ENCODE measurements at regions not wholly inside any gene's neighbourhood (a gene's known extent, or its start where the extent isn't known, plus 50 kb on each side); places are given as distances from the start of the nearest gene placed in this dataset.

DNA sequence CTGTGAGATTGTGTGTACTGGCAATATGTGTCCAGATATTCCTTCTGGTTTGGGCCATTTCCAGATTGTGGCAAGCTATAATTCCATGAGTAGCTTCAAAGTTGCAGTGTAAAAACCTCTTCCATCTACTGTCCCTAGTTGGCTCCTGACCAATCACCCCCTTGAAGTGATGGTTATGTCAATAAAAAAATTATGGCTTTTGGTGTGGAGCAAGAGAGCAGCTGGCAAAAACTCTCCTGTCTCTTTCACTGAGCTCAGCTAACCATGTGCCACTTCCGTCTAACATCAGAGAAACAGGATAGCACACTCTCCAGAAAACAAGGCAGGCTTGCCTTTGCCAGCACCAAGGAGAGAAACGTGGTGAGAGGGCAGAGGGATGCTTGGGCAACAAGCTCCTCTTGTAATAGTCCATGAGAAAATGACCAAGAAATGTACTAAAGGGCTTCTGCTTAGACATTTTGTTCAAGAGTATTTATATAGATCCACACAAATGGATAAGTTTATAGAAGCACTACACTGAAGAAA, 914.4 kb upstream of the SEMA6A start:
- no peak for ATAC-seq
- Mint-ChIP-seq H3K4me3 (no peak overlapping the region), H3K27me3 (no peaks in the 10 kb centered on the region), H3K27ac (no peak overlapping the region), H3K4me1 (no peaks in the 10 kb centered on the region), H3K36me3 (ENCODE audit: low read depth) (no peaks in the 10 kb centered on the region)
- DNase-seq = no peak
- no peaks in the 10 kb centered on the region for H3K9me3 ChIP-seq (ENCODE audit: control insufficient read depth, low read length, poor library complexity, severe bottlenecking)

DNA sequence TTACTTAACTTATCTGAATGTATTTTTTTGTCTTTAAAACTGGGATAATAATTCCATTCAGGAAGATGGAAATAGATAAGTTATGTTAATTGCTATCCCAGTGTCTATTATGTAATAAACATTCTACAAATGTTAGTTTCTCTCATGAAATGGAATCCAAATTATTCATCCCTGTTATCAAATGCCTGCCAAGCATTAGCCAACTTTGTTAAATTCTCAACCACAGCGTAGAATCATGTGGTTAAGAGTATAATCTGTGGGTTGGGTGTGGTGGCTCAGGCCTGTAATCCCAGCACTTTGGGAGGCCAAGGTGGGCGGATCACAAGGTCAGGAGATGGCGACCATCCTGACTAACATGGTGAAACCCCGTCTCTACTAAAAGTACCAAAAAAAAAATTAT, 912.9 kb upstream of the SEMA6A start:
- H3K9me3 ChIP-seq (ENCODE audit: control insufficient read depth, low read length, poor library complexity, severe bottlenecking) = no peaks in the 10 kb centered on the region
- Mint-ChIP-seq H3K36me3 (ENCODE audit: low read depth) (no peaks in the 10 kb centered on the region), H3K27me3 (no peaks in the 10 kb centered on the region), H3K4me1 (no peaks in the 10 kb centered on the region), H3K4me3 (no peak overlapping the region), H3K27ac (no peak overlapping the region)
- ATAC-seq = no peak
- no peak for DNase-seq

DNA sequence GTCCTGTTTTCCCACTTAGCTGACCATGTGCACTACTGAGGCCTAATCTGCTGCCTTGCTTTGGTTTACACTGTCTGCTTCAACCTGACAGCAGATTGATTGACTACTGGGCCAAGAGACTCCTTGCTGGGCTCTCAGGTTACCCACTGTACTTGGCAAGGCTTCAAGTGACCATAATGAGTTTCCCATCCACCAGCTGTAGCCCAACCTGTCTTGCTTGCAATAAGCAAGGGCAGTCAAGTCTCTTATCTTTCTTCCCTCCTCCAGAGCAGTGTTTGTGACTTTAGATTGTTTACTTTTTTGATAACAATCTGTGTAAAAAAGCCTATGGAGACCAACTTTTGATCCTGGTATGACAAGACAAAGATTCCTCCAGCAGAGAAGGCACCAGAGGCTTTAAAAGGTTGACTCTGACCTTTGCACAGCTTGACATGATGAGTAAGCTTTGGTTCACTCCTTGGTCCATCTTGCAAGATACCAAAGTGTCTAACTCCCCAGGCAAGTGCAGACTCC, 912.3 kb upstream of the SEMA6A start:
- H3K36me3 Mint-ChIP-seq (ENCODE audit: low read depth) = no peaks in the 10 kb centered on the region
- no peak overlapping the region for H3K27ac Mint-ChIP-seq
- H3K9me3 ChIP-seq (ENCODE audit: control insufficient read depth, low read length, poor library complexity, severe bottlenecking) = no peaks in the 10 kb centered on the region
- no peaks in the 10 kb centered on the region for H3K27me3 Mint-ChIP-seq
- no peak overlapping the region for H3K4me3 Mint-ChIP-seq
- DNase-seq (no peak), ATAC-seq (no peak)
- no peaks in the 10 kb centered on the region for H3K4me1 Mint-ChIP-seq

DNA sequence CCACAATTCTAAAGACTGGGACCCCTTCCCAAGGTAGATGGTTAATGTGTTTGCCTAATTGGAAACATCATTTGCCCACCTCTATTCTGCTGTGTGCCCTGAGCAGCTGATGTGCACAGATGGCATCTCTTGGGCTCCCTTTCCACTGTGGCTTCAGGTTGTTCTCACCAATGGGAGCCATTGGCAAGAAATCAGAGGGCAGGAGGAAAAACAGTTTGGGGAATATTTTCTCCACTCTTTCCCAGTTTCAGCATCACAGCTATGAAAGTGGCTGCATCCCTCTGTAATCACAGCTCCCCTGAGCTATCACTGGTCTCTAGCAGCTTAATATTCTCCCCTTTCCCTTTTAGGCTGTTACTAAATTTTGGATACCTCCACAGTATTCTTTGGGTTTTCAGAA, 911.6 kb upstream of the SEMA6A start:
- no peak for ATAC-seq
- H3K9me3 ChIP-seq (ENCODE audit: control insufficient read depth, low read length, poor library complexity, severe bottlenecking) = no peaks in the 10 kb centered on the region
- Mint-ChIP-seq H3K27me3 (no peaks in the 10 kb centered on the region), H3K27ac (no peak overlapping the region), H3K4me1 (no peaks in the 10 kb centered on the region), H3K4me3 (no peak overlapping the region), H3K36me3 (ENCODE audit: low read depth) (no peaks in the 10 kb centered on the region)
- no peak for DNase-seq

DNA sequence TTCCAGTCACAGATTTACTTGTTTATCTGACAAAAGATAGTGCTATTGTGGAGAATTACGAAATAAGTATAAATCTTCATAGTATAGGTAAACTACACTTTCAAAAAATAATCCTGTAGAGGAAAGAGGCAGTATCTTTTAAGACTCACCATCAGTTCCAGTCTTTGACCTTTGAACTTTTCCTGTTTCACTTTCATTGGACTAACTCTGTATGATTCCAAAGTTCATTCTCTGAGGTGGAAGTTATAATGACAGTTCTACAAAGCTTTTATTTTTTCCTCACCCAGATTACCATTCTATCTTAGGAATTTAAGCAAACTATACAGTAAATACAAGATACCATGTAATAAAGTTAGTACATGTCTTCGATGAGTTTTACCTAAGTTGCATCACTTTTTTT, 901.3 kb upstream of the SEMA6A start:
- Mint-ChIP-seq H3K4me1 (no peaks in the 10 kb centered on the region), H3K27me3 (no peaks in the 10 kb centered on the region), H3K36me3 (ENCODE audit: low read depth) (no peaks in the 10 kb centered on the region), H3K4me3 (no peak overlapping the region), H3K27ac (no peak overlapping the region)
- DNase-seq = no peak
- H3K9me3 ChIP-seq (ENCODE audit: control insufficient read depth, low read length, poor library complexity, severe bottlenecking) = peaks cover 3% of the 10 kb centered on the region
- ATAC-seq = no peak

DNA sequence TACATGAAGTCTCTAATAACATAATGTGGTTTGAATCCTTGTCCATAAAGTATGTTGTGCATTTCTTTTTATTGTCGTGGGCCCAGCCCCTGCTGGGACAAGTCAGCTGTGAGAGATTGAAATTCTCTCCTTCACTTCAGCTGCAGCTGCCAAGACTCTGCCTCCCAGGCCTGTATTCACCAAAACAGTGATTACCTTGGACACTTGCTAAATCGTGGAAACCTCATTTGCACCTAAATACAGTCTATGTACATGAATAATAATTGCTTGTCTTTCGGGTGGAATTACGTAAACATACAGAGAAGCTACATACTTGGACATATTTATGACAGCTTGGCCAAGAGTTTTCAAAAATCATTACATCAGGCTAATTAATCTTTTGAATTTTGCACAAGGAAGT, 898.5 kb upstream of the SEMA6A start:
- Mint-ChIP-seq H3K36me3 (ENCODE audit: low read depth) (no peaks in the 10 kb centered on the region), H3K4me3 (no peak overlapping the region)

DNA sequence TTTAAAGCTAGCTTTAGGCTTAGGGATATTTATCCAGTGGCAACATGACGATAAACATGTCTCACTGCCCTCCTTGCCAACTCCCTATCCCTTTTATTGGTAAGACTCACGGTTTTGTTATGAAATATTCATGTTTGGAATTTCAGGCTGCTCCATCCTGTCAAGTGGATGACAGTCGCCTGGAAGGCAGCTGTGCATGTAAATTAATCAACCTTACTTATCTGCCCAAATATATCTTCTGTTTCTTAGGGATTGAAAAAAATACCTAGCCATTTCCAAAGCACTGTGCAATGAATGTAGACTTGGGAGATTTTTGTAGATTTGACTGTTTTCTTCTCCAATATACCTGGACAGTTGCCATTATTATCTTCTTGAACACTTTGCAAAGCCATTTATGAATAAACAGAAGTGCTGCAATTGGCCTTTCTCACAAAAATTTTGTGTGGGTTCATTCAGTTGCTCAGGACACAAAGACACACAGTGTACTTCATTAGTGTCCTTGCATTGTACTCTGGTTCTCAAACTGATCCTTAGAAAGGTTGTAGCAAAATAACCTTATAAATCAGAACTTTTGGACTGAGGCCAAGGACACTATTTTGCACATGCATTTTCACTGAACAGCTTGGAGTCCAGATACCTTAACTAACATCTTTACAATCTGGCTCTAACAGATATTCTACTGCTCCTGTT, 889.4 kb upstream of the SEMA6A start:
- DNase-seq = no peak
- H3K27ac Mint-ChIP-seq = no peak overlapping the region
- H3K36me3 Mint-ChIP-seq (ENCODE audit: low read depth) = no peaks in the 10 kb centered on the region
- no peaks in the 10 kb centered on the region for H3K27me3 Mint-ChIP-seq
- H3K4me1 Mint-ChIP-seq = no peaks in the 10 kb centered on the region
- H3K4me3 Mint-ChIP-seq = no peak overlapping the region
- no peak for ATAC-seq
- H3K9me3 ChIP-seq (ENCODE audit: control insufficient read depth, low read length, poor library complexity, severe bottlenecking) = no peaks in the 10 kb centered on the region

More for the DNA sequence above, 898.5 kb upstream of the SEMA6A start:
- no peak for ATAC-seq
- DNase-seq = no peak
- no peaks in the 10 kb centered on the region for H3K9me3 ChIP-seq (ENCODE audit: control insufficient read depth, low read length, poor library complexity, severe bottlenecking)
- H3K27me3 Mint-ChIP-seq = no peaks in the 10 kb centered on the region
- no peaks in the 10 kb centered on the region for H3K4me1 Mint-ChIP-seq
- H3K27ac Mint-ChIP-seq = no peak overlapping the region

DNA sequence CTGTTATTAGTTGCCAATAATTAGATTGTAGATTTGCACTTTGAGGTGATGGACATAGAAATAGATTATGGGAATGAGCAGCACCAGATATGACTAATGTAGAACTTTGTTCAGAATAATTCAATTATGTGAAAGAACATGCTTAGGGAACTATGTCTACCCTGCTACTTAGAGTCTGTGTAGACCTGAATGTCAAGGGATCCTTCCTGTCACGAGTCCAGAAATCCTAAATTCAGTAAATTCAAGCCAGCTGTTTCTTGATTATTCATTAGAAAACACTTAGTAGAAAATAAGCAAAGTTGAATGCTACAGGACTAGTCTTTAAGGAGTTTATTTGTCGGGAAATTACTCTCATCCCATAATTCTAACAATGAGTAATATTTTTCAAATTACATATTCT, 887.3 kb upstream of the SEMA6A start:
- H3K4me3 Mint-ChIP-seq = no peak overlapping the region
- no peak overlapping the region for H3K27ac Mint-ChIP-seq
- DNase-seq (no peak), ATAC-seq (no peak)
- no peaks in the 10 kb centered on the region for H3K4me1 Mint-ChIP-seq
- no peaks in the 10 kb centered on the region for H3K9me3 ChIP-seq (ENCODE audit: control insufficient read depth, low read length, poor library complexity, severe bottlenecking)
- H3K36me3 Mint-ChIP-seq (ENCODE audit: low read depth) = no peaks in the 10 kb centered on the region
- no peaks in the 10 kb centered on the region for H3K27me3 Mint-ChIP-seq

DNA sequence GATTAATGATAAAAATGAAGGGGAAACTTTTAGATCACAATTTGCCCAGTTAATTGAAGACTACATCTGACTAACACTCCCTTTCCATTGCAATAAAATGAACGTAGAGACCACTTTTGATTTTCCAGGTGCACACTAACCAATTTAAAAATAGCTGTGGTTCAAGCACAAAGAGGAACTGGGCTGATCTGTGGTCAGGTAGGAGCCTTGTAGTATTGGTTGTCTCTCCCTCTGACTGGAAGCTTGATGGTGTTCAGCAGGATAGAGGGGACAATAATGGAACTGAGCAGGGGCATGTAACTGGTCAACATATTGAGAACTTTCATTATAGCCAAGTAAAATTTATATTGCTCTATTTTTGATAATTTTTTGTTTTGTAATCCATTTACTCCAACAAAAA, 886.8 kb upstream of the SEMA6A start:
- Mint-ChIP-seq H3K36me3 (ENCODE audit: low read depth) (no peaks in the 10 kb centered on the region), H3K27me3 (peaks cover 5% of the 10 kb centered on the region), H3K27ac (no peak overlapping the region), H3K4me3 (no peak overlapping the region), H3K4me1 (no peaks in the 10 kb centered on the region)
- no peak for DNase-seq
- H3K9me3 ChIP-seq (ENCODE audit: control insufficient read depth, low read length, poor library complexity, severe bottlenecking) = no peaks in the 10 kb centered on the region
- no peak for ATAC-seq

DNA sequence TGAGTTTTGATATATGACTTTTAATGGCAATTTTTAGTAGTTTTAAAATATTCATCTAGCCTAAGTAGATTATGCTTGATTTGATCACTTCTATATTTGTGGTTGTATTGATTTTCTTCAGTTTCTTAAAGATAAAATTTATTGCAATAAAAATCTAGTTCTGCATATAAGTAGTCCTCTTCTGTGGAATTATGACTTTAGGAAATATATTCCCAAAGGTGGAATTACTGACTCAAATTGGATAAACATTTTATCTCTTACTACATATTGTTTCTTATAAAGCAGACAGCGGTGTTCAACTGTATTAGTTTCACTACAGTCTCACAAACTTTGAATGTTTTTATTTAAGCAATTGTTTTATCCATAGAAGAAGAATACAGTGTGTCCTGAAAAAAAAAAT, 883.0 kb upstream of the SEMA6A start:
- H3K36me3 Mint-ChIP-seq (ENCODE audit: low read depth) = no peaks in the 10 kb centered on the region
- no peak overlapping the region for H3K4me3 Mint-ChIP-seq
- H3K4me1 Mint-ChIP-seq = peaks cover 5% of the 10 kb centered on the region
- no peak overlapping the region for H3K27ac Mint-ChIP-seq
- H3K27me3 Mint-ChIP-seq = peaks cover 15% of the 10 kb centered on the region
- H3K9me3 ChIP-seq (ENCODE audit: control insufficient read depth, low read length, poor library complexity, severe bottlenecking) = no peaks in the 10 kb centered on the region
- no peak for DNase-seq
- ATAC-seq = no peak

DNA sequence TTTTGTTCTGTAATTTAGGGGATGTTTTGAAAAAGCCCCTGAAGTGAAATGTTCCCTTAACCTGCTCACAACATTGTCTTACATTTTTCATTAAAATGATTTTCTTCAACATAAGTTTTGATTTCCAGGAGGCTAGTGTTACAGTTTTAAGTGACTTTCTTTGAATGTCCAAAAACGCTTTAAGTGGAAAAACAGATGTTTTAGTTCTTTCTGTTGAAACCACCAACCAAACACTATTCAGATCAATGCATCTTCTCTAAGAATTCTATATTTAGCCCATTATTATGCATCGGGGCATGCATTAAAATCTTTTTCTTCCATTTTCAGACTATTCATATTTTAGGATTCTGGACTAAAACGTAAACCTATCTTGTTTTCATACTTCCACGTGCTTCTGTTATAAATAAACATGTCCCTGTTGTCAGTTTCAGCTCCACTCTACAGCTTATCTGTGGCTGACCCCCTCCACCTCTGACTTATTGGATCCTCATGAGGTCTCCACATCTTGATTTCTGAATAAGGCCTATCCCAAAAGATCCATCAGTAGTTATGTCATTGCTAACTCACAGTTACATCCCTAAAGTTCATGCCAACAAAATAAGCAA, 882.3 kb upstream of the SEMA6A start:
- peaks cover 15% of the 10 kb centered on the region for H3K27me3 Mint-ChIP-seq
- no peaks in the 10 kb centered on the region for H3K36me3 Mint-ChIP-seq (ENCODE audit: low read depth)
- peaks cover 5% of the 10 kb centered on the region for H3K4me1 Mint-ChIP-seq
- ATAC-seq (no peak), DNase-seq (no peak)
- no peak overlapping the region for H3K27ac Mint-ChIP-seq
- H3K9me3 ChIP-seq (ENCODE audit: control insufficient read depth, low read length, poor library complexity, severe bottlenecking) = no peaks in the 10 kb centered on the region
- H3K4me3 Mint-ChIP-seq = no peak overlapping the region

DNA sequence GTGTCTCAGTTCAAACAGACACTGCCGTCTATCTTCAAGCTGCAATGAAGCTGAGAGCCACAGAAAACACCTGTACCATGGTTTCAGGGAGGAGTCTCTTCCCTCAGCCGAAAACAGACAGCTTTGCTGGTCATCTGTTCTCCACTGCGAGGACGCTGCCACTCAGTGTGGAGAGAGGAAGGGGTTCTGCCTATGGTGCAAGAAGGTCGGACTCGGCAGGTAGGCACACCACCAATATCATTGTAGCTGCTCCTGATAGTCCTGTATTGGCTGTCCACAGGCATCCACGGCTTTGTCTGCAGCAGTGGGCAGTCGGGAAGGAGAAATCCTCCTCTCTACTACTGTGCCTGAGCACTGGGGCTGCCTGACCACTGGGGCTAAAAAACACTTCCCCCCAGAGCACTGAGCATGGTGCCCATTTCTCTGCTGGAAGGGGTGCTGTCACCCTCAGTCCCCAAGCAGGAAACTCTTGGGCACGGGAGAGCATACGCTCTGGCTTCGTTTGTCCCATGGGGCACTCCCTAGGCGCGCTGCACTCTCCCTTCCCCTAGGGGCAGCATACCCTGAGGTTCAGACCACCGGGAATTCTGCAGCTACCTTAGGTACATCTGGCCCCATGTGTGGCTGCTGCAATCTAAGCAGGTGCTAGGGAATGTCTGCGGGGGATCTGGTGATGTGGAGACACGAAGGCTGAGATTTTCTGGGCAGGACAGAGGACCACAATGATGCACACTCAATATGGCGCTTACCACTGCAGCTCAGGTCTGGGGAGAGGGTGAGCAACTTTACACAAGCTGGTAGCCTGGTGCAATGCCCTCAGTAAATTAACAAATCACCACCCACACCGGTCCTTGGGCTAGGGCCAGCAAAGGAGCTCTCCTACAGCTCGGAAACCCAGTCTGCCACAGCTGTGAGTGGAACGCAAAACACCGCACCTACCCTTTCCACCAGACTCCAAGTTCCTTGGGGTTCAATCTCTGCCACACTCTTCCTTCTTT, 880.9 kb upstream of the SEMA6A start:
- Mint-ChIP-seq H3K36me3 (ENCODE audit: low read depth) (no peaks in the 10 kb centered on the region), H3K4me1 (peaks cover 5% of the 10 kb centered on the region), H3K4me3 (peak overlapping the region; percentile 72), H3K27me3 (peaks cover 15% of the 10 kb centered on the region), H3K27ac (no peak overlapping the region)
- DNase-seq (no peak), ATAC-seq (peak; percentile 20)
- H3K9me3 ChIP-seq (ENCODE audit: control insufficient read depth, low read length, poor library complexity, severe bottlenecking) = no peaks in the 10 kb centered on the region

DNA sequence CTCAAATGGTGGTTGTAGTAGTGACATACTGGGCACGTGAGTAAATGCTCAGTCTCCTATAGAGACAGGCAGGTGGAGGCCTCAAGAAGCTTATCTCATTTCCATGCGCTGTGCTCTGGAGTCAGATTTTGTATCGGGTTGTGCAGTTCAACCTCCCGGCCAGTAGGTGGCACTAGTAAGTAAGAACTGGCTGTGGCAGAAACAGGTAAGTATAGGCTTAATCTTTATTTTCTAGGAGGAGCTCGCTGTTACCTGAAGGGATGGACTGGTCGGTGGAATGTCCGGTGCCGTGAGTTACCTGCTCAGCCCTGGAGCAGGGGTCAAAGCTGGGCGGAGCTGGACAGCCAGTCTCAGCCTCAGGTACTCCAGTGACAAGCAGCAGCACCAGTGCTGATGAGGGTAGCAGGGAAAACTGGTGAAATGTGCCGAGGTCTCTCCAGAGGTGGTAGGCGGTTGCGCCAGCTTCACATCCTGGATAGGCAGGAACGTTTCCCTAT, 880.1 kb upstream of the SEMA6A start:
- Mint-ChIP-seq H3K27me3 (peaks cover 15% of the 10 kb centered on the region), H3K4me1 (peaks cover 5% of the 10 kb centered on the region), H3K36me3 (ENCODE audit: low read depth) (no peaks in the 10 kb centered on the region), H3K4me3 (peak overlapping the region; percentile 72), H3K27ac (no peak overlapping the region)
- H3K9me3 ChIP-seq (ENCODE audit: control insufficient read depth, low read length, poor library complexity, severe bottlenecking) = no peaks in the 10 kb centered on the region
- ATAC-seq = peak; percentile 86
- peak in 1 of 3 donors; percentile 18 for DNase-seq

Measured in T-helper 17 cell (primary cell).